ENCODE measurements at regions not wholly inside any gene's neighbourhood (a gene's known extent, or its start where the extent isn't known, plus 50 kb on each side); places are given as distances from the start of the nearest gene placed in this dataset.
A peak's percentile ranks its signal among the peaks of the same experiment; 100 is the strongest.

- POLR2A ChIA-PET, result no interaction called here
- no peak for TF ChIP-seq EZH2 (IDR thresholded peaks at IDR 0.05; ENCODE audit: borderline replicate concordance, insufficient read depth, low read depth, low read length, poor library complexity, severe bottlenecking)
- TF ChIP-seq, protein P1, sequence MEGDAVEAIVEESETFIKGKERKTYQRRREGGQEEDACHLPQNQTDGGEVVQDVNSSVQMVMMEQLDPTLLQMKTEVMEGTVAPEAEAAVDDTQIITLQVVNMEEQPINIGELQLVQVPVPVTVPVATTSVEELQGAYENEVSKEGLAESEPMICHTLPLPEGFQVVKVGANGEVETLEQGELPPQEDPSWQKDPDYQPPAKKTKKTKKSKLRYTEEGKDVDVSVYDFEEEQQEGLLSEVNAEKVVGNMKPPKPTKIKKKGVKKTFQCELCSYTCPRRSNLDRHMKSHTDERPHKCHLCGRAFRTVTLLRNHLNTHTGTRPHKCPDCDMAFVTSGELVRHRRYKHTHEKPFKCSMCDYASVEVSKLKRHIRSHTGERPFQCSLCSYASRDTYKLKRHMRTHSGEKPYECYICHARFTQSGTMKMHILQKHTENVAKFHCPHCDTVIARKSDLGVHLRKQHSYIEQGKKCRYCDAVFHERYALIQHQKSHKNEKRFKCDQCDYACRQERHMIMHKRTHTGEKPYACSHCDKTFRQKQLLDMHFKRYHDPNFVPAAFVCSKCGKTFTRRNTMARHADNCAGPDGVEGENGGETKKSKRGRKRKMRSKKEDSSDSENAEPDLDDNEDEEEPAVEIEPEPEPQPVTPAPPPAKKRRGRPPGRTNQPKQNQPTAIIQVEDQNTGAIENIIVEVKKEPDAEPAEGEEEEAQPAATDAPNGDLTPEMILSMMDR (IDR thresholded peaks at IDR 0.05), result peak; percentile 59
Measured at GRCh38 chr7:119197877-119198527, 973.5 kb downstream of the ANKRD7 start.

DNA sequence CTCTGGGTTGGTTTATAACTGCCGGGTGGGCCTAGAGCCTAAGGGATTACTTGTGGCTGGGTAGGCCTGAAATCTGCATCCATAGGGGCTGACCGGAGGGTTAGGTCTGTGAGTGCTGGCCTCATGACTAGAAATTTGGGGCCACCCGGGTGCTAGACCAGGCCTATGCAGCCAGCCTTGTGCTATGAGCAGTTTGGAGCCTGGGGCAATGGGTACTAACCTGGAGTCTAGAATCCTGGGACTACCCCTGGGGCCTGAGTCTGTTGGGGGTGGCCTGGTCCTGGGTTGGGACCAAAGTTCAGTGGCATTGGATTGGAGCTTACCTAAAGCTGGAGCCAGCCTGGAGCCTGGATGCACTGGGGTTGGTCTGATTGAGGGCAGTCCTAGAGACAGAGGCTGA lies 995.2 kb downstream of the ANKRD7 start:
- WGBS (ENCODE audit: insufficient coverage), result 79% methylated on average over 3 of the region's 3 CpGs
- TF ChIP-seq, protein P1 (IDR thresholded peaks at IDR 0.05), result no peak
- no peak for TF ChIP-seq EZH2 (IDR thresholded peaks at IDR 0.05; ENCODE audit: borderline replicate concordance, insufficient read depth, low read depth, low read length, poor library complexity, severe bottlenecking)
- CTCF ChIA-PET, result interaction anchor here (1.2 kb wide), 1 partner anchor 50 kb away, joined by 3 read pairs; no protein-coding TSS in a partner anchor

More at GRCh38 chr7:119197877-119198527, 973.5 kb downstream of the ANKRD7 start:
- CTCF ChIA-PET, result no interaction called here
- H3K4me2 ChIP-seq (replicated peaks; ENCODE audit: low read depth, low read length, poor library complexity, severe bottlenecking), result no peak overlapping the region
- H3K9me3 ChIP-seq (ENCODE audit: control extremely low read depth in 1 of 3, control insufficient read depth in 2 of 3, insufficient read depth in 1 of 3, low read length in 2 of 3), result peaks cover 0 to 5% (median 0%) of the 10 kb centered on the region in 3 donors
- H3K79me2 ChIP-seq (ENCODE audit: control insufficient read depth, insufficient read depth, low read length), result no peaks in the 10 kb centered on the region
- Mint-ChIP-seq H3K27me3 (no peaks in the 10 kb centered on the region), H3K4me3 (no peak overlapping the region), H3K4me1 (no peaks in the 10 kb centered on the region), H3K9me3 (ENCODE audit: insufficient read depth) (peaks cover 2% of the 10 kb centered on the region), H3K27ac (no peak overlapping the region)
- H2AFZ ChIP-seq (ENCODE audit: insufficient read depth, low read depth, low read length, poor library complexity, severe bottlenecking), result no peak overlapping the region
- H3K36me3 ChIP-seq (replicated peaks in 1 of 2; ENCODE audit: control extremely low read depth in 1 of 2, control insufficient read depth in 1 of 2, extremely low read depth in 1 of 2, insufficient read depth in 2 of 2, low read length in 1 of 2), result no peaks in the 10 kb centered on the region
- intact Hi-C loops (cut with micrococcal nuclease), result no loop called here
- no peaks in the 10 kb centered on the region for H3K27me3 ChIP-seq (replicated peaks in 1 of 4; ENCODE audit: control extremely low read depth in 1 of 4, control insufficient read depth in 3 of 4, insufficient read depth in 4 of 4, low read length in 3 of 4)
- no peaks in the 10 kb centered on the region for H3K4me1 ChIP-seq (ENCODE audit: control insufficient read depth in 2 of 2, insufficient read depth in 2 of 2, low read length in 2 of 2)
- ATAC-seq (ENCODE audit: low read depth) (no peak), DNase-seq (peak; percentile 10)
- H3K27ac ChIP-seq (ENCODE audit: low read length in 2 of 2), result no peak overlapping the region
- H3K4me3 ChIP-seq (ENCODE audit: control extremely low read depth in 1 of 5, extremely low read depth in 1 of 5, insufficient read depth in 1 of 5, low read depth in 2 of 5, low read length in 4 of 5), result no peak overlapping the region
- H3K9ac ChIP-seq (ENCODE audit: low read length), result no peak overlapping the region
- WGBS (ENCODE audit: insufficient coverage), result 30% methylated on average over 5 of the region's 8 CpGs
- H4K20me1 ChIP-seq (ENCODE audit: control insufficient read depth, insufficient read depth, low read length, poor library complexity, severe bottlenecking), result no peaks in the 10 kb centered on the region

More for the DNA sequence above, 995.2 kb downstream of the ANKRD7 start:
- no peak for DNase-seq
- no peak overlapping the region for H2AFZ ChIP-seq (ENCODE audit: insufficient read depth, low read depth, low read length, poor library complexity, severe bottlenecking)
- no peak overlapping the region for H3K9ac ChIP-seq (ENCODE audit: low read length)
- Mint-ChIP-seq H3K27ac (no peak overlapping the region), H3K9me3 (ENCODE audit: insufficient read depth) (peaks cover 6% of the 10 kb centered on the region), H3K27me3 (no peaks in the 10 kb centered on the region), H3K4me1 (no peaks in the 10 kb centered on the region), H3K4me3 (no peak overlapping the region)
- POLR2A ChIA-PET, result no interaction called here
- ATAC-seq (ENCODE audit: low read depth), result no peak
- H3K9me3 ChIP-seq (ENCODE audit: control extremely low read depth in 1 of 3, control insufficient read depth in 2 of 3, insufficient read depth in 1 of 3, low read length in 2 of 3), result peaks cover 0 to 15% (median 0%) of the 10 kb centered on the region in 3 donors
- no peak overlapping the region for H3K27ac ChIP-seq (ENCODE audit: low read length in 2 of 2)
- intact Hi-C loops (cut with micrococcal nuclease), result no loop called here
- no peaks in the 10 kb centered on the region for H3K36me3 ChIP-seq (replicated peaks in 1 of 2; ENCODE audit: control extremely low read depth in 1 of 2, control insufficient read depth in 1 of 2, extremely low read depth in 1 of 2, insufficient read depth in 2 of 2, low read length in 1 of 2)
- no peaks in the 10 kb centered on the region for H4K20me1 ChIP-seq (ENCODE audit: control insufficient read depth, insufficient read depth, low read length, poor library complexity, severe bottlenecking)
- no peak overlapping the region for H3K4me3 ChIP-seq (ENCODE audit: control extremely low read depth in 1 of 5, extremely low read depth in 1 of 5, insufficient read depth in 1 of 5, low read depth in 2 of 5, low read length in 4 of 5)
- no peak overlapping the region for H3K4me2 ChIP-seq (replicated peaks; ENCODE audit: low read depth, low read length, poor library complexity, severe bottlenecking)
- no peaks in the 10 kb centered on the region for H3K4me1 ChIP-seq (ENCODE audit: control insufficient read depth in 2 of 2, insufficient read depth in 2 of 2, low read length in 2 of 2)
- H3K27me3 ChIP-seq (replicated peaks in 1 of 4; ENCODE audit: control extremely low read depth in 1 of 4, control insufficient read depth in 3 of 4, insufficient read depth in 4 of 4, low read length in 3 of 4), result no peaks in the 10 kb centered on the region
- no peaks in the 10 kb centered on the region for H3K79me2 ChIP-seq (ENCODE audit: control insufficient read depth, insufficient read depth, low read length)
